Activated B cell treated with CpG ODN at 0.5 μM for 24 hours (primary cell): ENCODE measurements at regions not wholly inside any gene's neighbourhood (a gene's known extent, or its start where the extent isn't known, plus 50 kb on each side); places are given as distances from the start of the nearest gene placed in this dataset.

ENCODE experiments used
- ATAC-seq: fragments of 200-7000 bp; cut with Tn5 transposase; one replicate; pipeline ENCODE4 v1.10.0; 2021; ENCODE audit warnings: low read depth, mild to moderate bottlenecking, moderate library complexity
- CTCF ChIA-PET: fragments of 350-600 bp; sonication (Branson Sonifier 250); formaldehyde crosslinking; loops from one replicate; lab custom pipeline; 2021; ENCODE audit warnings: antibody characterized with exemption; lab: Charles Lee
- POLR2A ChIA-PET: fragments of 350-600 bp; sonication (Branson Sonifier 250); formaldehyde crosslinking; loops from one replicate; lab custom pipeline; 2021; ENCODE audit warnings: antibody characterized with exemption; lab: Charles Lee
- DNase-seq: peaks from one replicate; pipeline ENCODE4 v3.0.0; 2022
- H3K27ac Mint-ChIP-seq: one replicate; pipeline ENCODE4 v1.8.0; 2020; ENCODE audit warnings: mixed read lengths
- H3K27me3 Mint-ChIP-seq: one replicate; pipeline ENCODE4 v1.8.0; 2021; ENCODE audit warnings: mixed read lengths
- H3K36me3 Mint-ChIP-seq: one replicate; pipeline ENCODE4 v1.8.0; 2021; ENCODE audit warnings: low read depth, mixed read lengths
- H3K4me1 Mint-ChIP-seq: one replicate; pipeline ENCODE4 v1.8.0; 2021; ENCODE audit warnings: mixed read lengths
- H3K4me3 Mint-ChIP-seq: one replicate; pipeline ENCODE4 v1.8.0; 2020; ENCODE audit warnings: mild to moderate bottlenecking, mixed read lengths
- H3K9me3 Mint-ChIP-seq: one replicate; pipeline ENCODE4 v1.8.0; 2020; ENCODE audit warnings: mixed read lengths
- CTCF ChIP-seq: fragments of 200-600 bp; IDR thresholded peaks from one replicate; pipeline ENCODE4 v1.8.0; 2022; ENCODE audit warnings: antibody characterized with exemption, mild to moderate bottlenecking
- intact Hi-C: fragments of 100-400 bp; cut with micrococcal nuclease; formaldehyde crosslinking; loops from one replicate; pipeline ENCODE4 v1.15.1; 2024

GRCh38 chr15:99472416-99473145, 93.2 kb upstream of the MEF2A start:
- peaks cover 59% of the 10 kb centered on the region for H3K4me1 Mint-ChIP-seq
- intact Hi-C loops, result loop anchor here (2.0 kb wide), 1 partner anchor 14 kb away; no protein-coding TSS in a partner anchor
- H3K27ac Mint-ChIP-seq, result no peak overlapping the region
- DNase-seq (no peak), ATAC-seq (no peak)
- no peak overlapping the region for H3K4me3 Mint-ChIP-seq
- no peaks in the 10 kb centered on the region for H3K9me3 Mint-ChIP-seq
- no peaks in the 10 kb centered on the region for H3K36me3 Mint-ChIP-seq
- no peaks in the 10 kb centered on the region for H3K27me3 Mint-ChIP-seq
- POLR2A ChIA-PET, result interaction anchor here (0.7 kb wide), 1 partner anchor 40 kb away, joined by 8 read pairs; no protein-coding TSS in a partner anchor
- TF ChIP-seq CTCF, result no peak
- CTCF ChIA-PET, result no interaction called here

GRCh38 chr15:99473981-99474906, 91.5 kb upstream of the MEF2A start:
- ChIA-PET CTCF (interaction anchor here (1.1 kb wide), 1 partner anchor 230 kb away, joined by 3 read pairs; no protein-coding TSS in a partner anchor), POLR2A (interaction anchor here (0.7 to 1.4 kb wide), 4 partner anchors 10 to 90 kb away, joined by 3 to 5 read pairs (median 4); no protein-coding TSS in a partner anchor)
- no peak for TF ChIP-seq CTCF
- H3K4me3 Mint-ChIP-seq, result no peak overlapping the region
- no peaks in the 10 kb centered on the region for H3K36me3 Mint-ChIP-seq
- H3K27ac Mint-ChIP-seq, result no peak overlapping the region
- H3K9me3 Mint-ChIP-seq, result no peaks in the 10 kb centered on the region
- ATAC-seq (no peak), DNase-seq (no peak)
- H3K27me3 Mint-ChIP-seq, result no peaks in the 10 kb centered on the region
- intact Hi-C loops, result loop anchor here (2.0 kb wide), 1 partner anchor 13 kb away; no protein-coding TSS in a partner anchor
- peaks cover 69% of the 10 kb centered on the region for H3K4me1 Mint-ChIP-seq

- intact Hi-C loops, result loop anchor here (5.0 kb wide), 1 partner anchor 33 kb away; no protein-coding TSS in a partner anchor
- H3K27ac Mint-ChIP-seq, result no peak overlapping the region
- no peak overlapping the region for H3K4me3 Mint-ChIP-seq
- POLR2A ChIA-PET, result interaction anchor here (0.7 to 2.4 kb wide), 4 partner anchors 27 to 90 kb away, joined by 3 to 10 read pairs (median 4); no protein-coding TSS in a partner anchor
- H3K9me3 Mint-ChIP-seq, result no peaks in the 10 kb centered on the region
- no peaks in the 10 kb centered on the region for H3K27me3 Mint-ChIP-seq
- no peak for TF ChIP-seq CTCF
- peaks cover 63% of the 10 kb centered on the region for H3K4me1 Mint-ChIP-seq
- DNase-seq (no peak), ATAC-seq (no peak)
- H3K36me3 Mint-ChIP-seq, result no peaks in the 10 kb centered on the region
- CTCF ChIA-PET, result interaction anchor here (1.1 kb wide), 1 partner anchor 229 kb away, joined by 3 read pairs; no protein-coding TSS in a partner anchor
Observed at GRCh38 chr15:99474909-99475753, 90.7 kb upstream of the MEF2A start.

GRCh38 chr15:99475754-99476412, 89.9 kb upstream of the MEF2A start:
- ATAC-seq (no peak), DNase-seq (no peak)
- ChIA-PET CTCF (no interaction called here), POLR2A (interaction anchor here (0.7 to 2.5 kb wide), 4 partner anchors 10 to 149 kb away, joined by 7 to 11 read pairs (median 8); no protein-coding TSS in a partner anchor)
- Mint-ChIP-seq H3K27ac (no peak overlapping the region), H3K36me3 (no peaks in the 10 kb centered on the region), H3K4me1 (peaks cover 56% of the 10 kb centered on the region), H3K4me3 (no peak overlapping the region), H3K9me3 (no peaks in the 10 kb centered on the region), H3K27me3 (no peaks in the 10 kb centered on the region)
- intact Hi-C loops, result loop anchor here (2.0 to 5.0 kb wide), 2 partner anchors 25 to 34 kb away; no protein-coding TSS in a partner anchor
- no peak for TF ChIP-seq CTCF
